PC-3 (cell line): ENCODE measurements at regions not wholly inside any gene's neighbourhood (a gene's known extent, or its start where the extent isn't known, plus 50 kb on each side); places are given as distances from the start of the nearest gene placed in this dataset.

Source experiments
- ATAC-seq: fragments of 200-7000 bp; cut with Tn5 transposase; 2 replicates; pipeline ENCODE4 v1.9.1; 2020; ENCODE audit warnings: mild to moderate bottlenecking, moderate library complexity
- BruUV-seq: library from RNA; stranded (reverse); fragments of 400-500 nt; replicated peaks from 2 replicates; lab custom pipeline; 2021; lab: Mats Ljungman, UMichigan
- CTCF ChIA-PET: fragments of 300-600 bp; sonication (Branson Sonifier 250); formaldehyde crosslinking; loops from one replicate; lab custom pipeline; 2022; ENCODE audit warnings: antibody characterized with exemption; lab: Charles Lee
- POLR2A ChIA-PET: fragments of 300-600 bp; sonication (Branson Sonifier 250); formaldehyde crosslinking; loops from one replicate; lab custom pipeline; 2022; ENCODE audit warnings: antibody characterized with exemption; ENCODE audit not compliant: unreplicated experiment; lab: Charles Lee
- DNase-seq: peaks from one replicate; pipeline ENCODE4 v3.0.0-alpha.2; 2015
- H2AFZ ChIP-seq: fragments of 300-600 bp; sonication (generic); 2 replicates; pipeline ENCODE4 v1.6.0; 2016; ENCODE audit warnings: antibody characterized with exemption, low read length
- H3F3A ChIP-seq: fragments of 300-600 bp; sonication (generic); one replicate; pipeline ENCODE4 v1.6.0; 2017; ENCODE audit warnings: antibody characterized with exemption, low read length, control low read depth, mild to moderate bottlenecking; ENCODE audit not compliant: unreplicated experiment
- H3K27ac ChIP-seq: fragments of 300-600 bp; sonication (generic); 2 replicates; pipeline ENCODE4 v1.5.1; 2016; ENCODE audit warnings: mild to moderate bottlenecking, low read length
- H3K27me3 ChIP-seq: fragments of 300-600 bp; sonication (generic); 2 replicates; pipeline ENCODE4 v1.6.1; 2016; ENCODE audit warnings: low read length, mixed read lengths
- H3K36me3 ChIP-seq: fragments of 300-600 bp; sonication (generic); 2 replicates; pipeline ENCODE4 v1.6.1; 2016; ENCODE audit warnings: low read depth, mixed run types, low read length, mixed read lengths
- H3K4me1 ChIP-seq: fragments of 300-600 bp; sonication (generic); 2 replicates; pipeline ENCODE4 v1.5.1; 2016; ENCODE audit warnings: low read length; ENCODE audit not compliant: insufficient read depth
- H3K4me2 ChIP-seq: fragments of 300-600 bp; sonication (generic); 2 replicates; pipeline ENCODE4 v1.6.0; 2016; ENCODE audit warnings: low read length
- H3K4me3 ChIP-seq: fragments of 300-600 bp; sonication (generic); 2 replicates; pipeline ENCODE4 v1.5.1; 2016; ENCODE audit warnings: mild to moderate bottlenecking, low read length, mixed read lengths
- H3K79me2 ChIP-seq: fragments of 300-600 bp; sonication (generic); 2 replicates; pipeline ENCODE4 v1.6.1; 2017; ENCODE audit warnings: low read length, mixed read lengths
- H3K9ac ChIP-seq: fragments of 300-600 bp; sonication (generic); 2 replicates; pipeline ENCODE4 v1.6.0; 2016; ENCODE audit warnings: mild to moderate bottlenecking, low read length
- H3K9me2 ChIP-seq: fragments of 300-600 bp; sonication (generic); replicated peaks from 2 replicates; pipeline ENCODE4 v1.6.1; 2016; ENCODE audit warnings: mixed run types, low read length, mixed read lengths
- H3K9me3 ChIP-seq: fragments of 300-600 bp; sonication (generic); 2 replicates; pipeline ENCODE4 v1.6.1; 2016; ENCODE audit warnings: low read length, mixed read lengths
- H4K20me1 ChIP-seq: fragments of 300-600 bp; sonication (generic); 2 replicates; pipeline ENCODE4 v1.6.1; 2016; ENCODE audit warnings: low read length, mixed read lengths
- CTCF ChIP-seq: fragments of 300-600 bp; sonication (generic); conservative IDR thresholded peaks from 2 replicates; pipeline ENCODE4 v1.5.1; 2017; ENCODE audit warnings: antibody characterized with exemption, low read depth, mild to moderate bottlenecking, low read length
- EZH2 ChIP-seq: fragments of 300-600 bp; sonication (generic); IDR thresholded peaks from one replicate; pipeline ENCODE4 v1.6.1; 2017; ENCODE audit warnings: antibody characterized with exemption, mild to moderate bottlenecking, low read length; ENCODE audit not compliant: unreplicated experiment
- EZH2phosphoT487 ChIP-seq: fragments of 300-600 bp; sonication (generic); IDR thresholded peaks from 2 replicates; pipeline ENCODE4 v1.6.1; 2018; ENCODE audit warnings: mild to moderate bottlenecking, antibody characterized with exemption, low read length, borderline replicate concordance
- intact Hi-C: fragments of 100-400 bp; cut with micrococcal nuclease; formaldehyde crosslinking; loops from 2 replicates; pipeline ENCODE4 v1.9.0; 2023

- no peaks in the 10 kb centered on the region for H3K9me3 ChIP-seq
- H3K4me1 ChIP-seq, result peaks cover 8% of the 10 kb centered on the region
- no peak overlapping the region for H3K4me3 ChIP-seq
- no peaks in the 10 kb centered on the region for H3F3A ChIP-seq
- ChIA-PET POLR2A (no interaction called here), CTCF (interaction anchor here (0.6 kb wide), 1 partner anchor 658 kb away, joined by 3 read pairs; no protein-coding TSS in a partner anchor)
- BruUV-seq, result no TSS peak
- no peaks in the 10 kb centered on the region for H4K20me1 ChIP-seq
- intact Hi-C loops, result loop anchor here (2.0 kb wide), 1 partner anchor 28 kb away; no protein-coding TSS in a partner anchor
- H3K36me3 ChIP-seq, result no peaks in the 10 kb centered on the region
- H3K9ac ChIP-seq, result no peak overlapping the region
- DNase-seq (peak; percentile 54), ATAC-seq (peak; percentile 83)
- no peak for TF ChIP-seq EZH2
- no peak for TF ChIP-seq EZH2phosphoT487
- TF ChIP-seq CTCF, result no peak
- H2AFZ ChIP-seq, result no peak overlapping the region
- no peaks in the 10 kb centered on the region for H3K79me2 ChIP-seq
- H3K9me2 ChIP-seq, result no peaks in the 10 kb centered on the region
- H3K4me2 ChIP-seq, result no peak overlapping the region
- no peaks in the 10 kb centered on the region for H3K27me3 ChIP-seq
- H3K27ac ChIP-seq, result no peak overlapping the region
These were observed 620.3 kb upstream of the WWC1 start for GRCh38 chr5:167671176-167671575.

- TF ChIP-seq EZH2phosphoT487, result no peak
- TF ChIP-seq EZH2, result no peak
- TF ChIP-seq CTCF, result no peak
- intact Hi-C loops, result no loop called here
- H3K9me3 ChIP-seq, result no peaks in the 10 kb centered on the region
- H3K4me3 ChIP-seq, result no peak overlapping the region
- H2AFZ ChIP-seq, result no peak overlapping the region
- H3K79me2 ChIP-seq, result no peaks in the 10 kb centered on the region
- H3K9me2 ChIP-seq, result no peaks in the 10 kb centered on the region
- DNase-seq, result no peak
- H3K9ac ChIP-seq, result no peak overlapping the region
- H3K4me1 ChIP-seq, result peaks cover 8% of the 10 kb centered on the region
- CTCF ChIA-PET, result no interaction called here
- H3F3A ChIP-seq, result no peaks in the 10 kb centered on the region
- no peaks in the 10 kb centered on the region for H4K20me1 ChIP-seq
- no peak for ATAC-seq
- H3K27me3 ChIP-seq, result no peaks in the 10 kb centered on the region
- no peak overlapping the region for H3K4me2 ChIP-seq
- H3K36me3 ChIP-seq, result no peaks in the 10 kb centered on the region
- no TSS peak for BruUV-seq
- POLR2A ChIA-PET, result no interaction called here
- H3K27ac ChIP-seq, result no peak overlapping the region
These were observed 617.5 kb upstream of the WWC1 start for GRCh38 chr5:167673942-167674341.

- no peak overlapping the region for H3K4me3 ChIP-seq
- no TSS peak for BruUV-seq
- ATAC-seq, result no peak
- no peaks in the 10 kb centered on the region for H3K4me1 ChIP-seq
- H3K9ac ChIP-seq, result no peak overlapping the region
- TF ChIP-seq EZH2, result no peak
- TF ChIP-seq CTCF, result no peak
- no peak for TF ChIP-seq EZH2phosphoT487
- H3K27me3 ChIP-seq, result no peaks in the 10 kb centered on the region
- no peak overlapping the region for H3K4me2 ChIP-seq
- H3K79me2 ChIP-seq, result no peaks in the 10 kb centered on the region
- DNase-seq, result peak; percentile 31
- CTCF ChIA-PET, result no interaction called here
- no peak overlapping the region for H2AFZ ChIP-seq
- H3K36me3 ChIP-seq, result no peaks in the 10 kb centered on the region
- H3K9me3 ChIP-seq, result no peaks in the 10 kb centered on the region
- H3F3A ChIP-seq, result no peaks in the 10 kb centered on the region
- POLR2A ChIA-PET, result interaction anchor here (0.6 kb wide), 1 partner anchor 408 kb away, joined by 3 read pairs; no protein-coding TSS in a partner anchor
- intact Hi-C loops, result no loop called here
- no peaks in the 10 kb centered on the region for H3K9me2 ChIP-seq
- no peak overlapping the region for H3K27ac ChIP-seq
- H4K20me1 ChIP-seq, result no peaks in the 10 kb centered on the region
These were observed 613.0 kb upstream of the WWC1 start for GRCh38 chr5:167678481-167678880.
